ENCODE measurements at regions not wholly inside any gene's neighbourhood (a gene's known extent, or its start where the extent isn't known, plus 50 kb on each side); places are given as distances from the start of the nearest gene placed in this dataset.

DNA sequence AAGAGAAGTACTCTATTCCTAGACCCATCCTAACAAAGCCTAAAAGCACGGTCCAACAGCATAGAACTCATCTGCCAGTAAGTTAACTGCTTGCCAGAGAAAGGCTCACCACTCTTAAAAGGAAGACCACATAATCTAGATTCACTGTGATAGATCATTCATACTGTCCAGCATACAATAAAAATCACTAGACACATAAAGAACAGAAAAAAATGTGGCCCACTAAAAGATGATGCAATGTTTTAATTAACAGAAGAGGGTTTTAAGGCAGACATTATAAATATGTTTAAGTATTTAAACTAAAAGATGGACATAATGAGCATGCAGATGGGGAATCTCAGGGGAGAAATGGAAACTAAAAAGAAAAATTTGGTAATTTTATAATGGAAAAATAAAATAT, 157.5 kb upstream of the CDH4 start:
- Histone ChIP-seq H3K79me1 (ENCODE audit: low read depth, low read length) (no peaks in the 10 kb centered on the region), H3K27me3 (replicated peaks in 1 of 4; ENCODE audit: control insufficient read depth in 3 of 4, extremely low read depth in 1 of 4, insufficient read depth in 3 of 4, low read length in 3 of 4) (peaks cover 2 to 11% (median 7%) of the 10 kb centered on the region in 4 experiments; a peak in 5 of 7 replicates), H3K79me2 (ENCODE audit: control insufficient read depth in 1 of 2, insufficient read depth in 2 of 2, low read length in 2 of 2) (no peaks in the 10 kb centered on the region), H3K4me1 (replicated peaks in 1 of 4; ENCODE audit: control insufficient read depth in 3 of 4, insufficient read depth in 4 of 4, low read length in 3 of 4) (no peaks in the 10 kb centered on the region; a peak in 2 of 7 replicates), H3K18ac (ENCODE audit: extremely low read depth, low read length) (no peak overlapping the region), H3K14ac (ENCODE audit: insufficient read length) (no peak overlapping the region), H3K23ac (ENCODE audit: insufficient read length) (no peak overlapping the region), H2AK5ac (ENCODE audit: low read depth, low read length) (no peak overlapping the region), H3K56ac (replicated peaks; ENCODE audit: insufficient read length, low read depth, low read length) (no peak overlapping the region), H2BK20ac (ENCODE audit: low read length) (no peak overlapping the region), H3K36me3 (ENCODE audit: control insufficient read depth in 2 of 4, insufficient read depth in 4 of 4, low read length in 3 of 4) (no peaks in the 10 kb centered on the region), H2BK120ac (replicated peaks; ENCODE audit: low read depth, low read length) (no peak overlapping the region), H2BK15ac (ENCODE audit: low read length) (no peak overlapping the region), H3K23me2 (ENCODE audit: low read depth, low read length) (no peaks in the 10 kb centered on the region), H2AFZ (ENCODE audit: low read length) (no peak overlapping the region), H4K91ac (replicated peaks; ENCODE audit: insufficient read length, low read length) (no peak overlapping the region), H4K8ac (ENCODE audit: extremely low read depth, insufficient read depth, low read length) (no peak overlapping the region), H3K4ac (replicated peaks; ENCODE audit: insufficient read length, low read depth, low read length) (no peak overlapping the region), H3K9me3 (ENCODE audit: insufficient read depth in 2 of 2, low read depth in 1 of 2, low read length in 1 of 2) (0 out of 4 replicates have a peak, but pooled peaks cover 0 to 3% of the 10 kb centered on the region in 2 experiments), H2BK12ac (ENCODE audit: low read depth, low read length) (no peak overlapping the region), H3K27ac (ENCODE audit: low read depth, low read length) (no peak overlapping the region), H4K20me1 (replicated peaks in 1 of 2; ENCODE audit: control insufficient read depth in 1 of 2, insufficient read depth in 2 of 2, low read length in 2 of 2) (no peaks in the 10 kb centered on the region), H3K4me3 (ENCODE audit: extremely low read depth in 1 of 4, insufficient read depth in 2 of 4, low read depth in 3 of 4, low read length in 4 of 4) (no peak overlapping the region), H2BK5ac (ENCODE audit: low read depth, low read length) (no peak overlapping the region), H3K4me2 (ENCODE audit: insufficient read depth in 1 of 2, low read depth in 2 of 2, low read length in 2 of 2) (no peak overlapping the region), H4K5ac (ENCODE audit: insufficient read length, low read depth, low read length) (no peak overlapping the region), H3K9ac (replicated peaks in 1 of 4; ENCODE audit: extremely low read depth in 1 of 4, low read depth in 3 of 4, low read length in 3 of 4) (no peak overlapping the region)
- no peak for FAIRE-seq
- CTCF ChIA-PET (ENCODE audit: partially characterized antibody): interaction anchor here (1.4 kb wide), 1 partner anchor 27 kb away, joined by 5 read pairs; no protein-coding TSS in a partner anchor
- TF ChIP-seq GTF2F1 (IDR thresholded peaks at IDR 0.05; ENCODE audit: borderline replicate concordance, low read depth, low read length) (no peak), TCF12 (IDR thresholded peaks at IDR 0.05; ENCODE audit: low read depth, low read length) (no peak), PHF8 (conservative IDR thresholded peaks at IDR 0.05; ENCODE audit: low read depth, low read length) (no peak), CTBP2 (IDR thresholded peaks at IDR 0.05; ENCODE audit: borderline replicate concordance, insufficient read depth, insufficient read length, low read length) (no peak), JUND (IDR thresholded peaks at IDR 0.05; ENCODE audit: low read length) (no peak), POU5F1 (IDR thresholded peaks at IDR 0.05; ENCODE audit: low read depth, low read length) (no peak), RXRA (IDR thresholded peaks at IDR 0.05; ENCODE audit: insufficient read depth, low read depth, low read length) (no peak)
- TF ChIP-seq, protein P1, sequence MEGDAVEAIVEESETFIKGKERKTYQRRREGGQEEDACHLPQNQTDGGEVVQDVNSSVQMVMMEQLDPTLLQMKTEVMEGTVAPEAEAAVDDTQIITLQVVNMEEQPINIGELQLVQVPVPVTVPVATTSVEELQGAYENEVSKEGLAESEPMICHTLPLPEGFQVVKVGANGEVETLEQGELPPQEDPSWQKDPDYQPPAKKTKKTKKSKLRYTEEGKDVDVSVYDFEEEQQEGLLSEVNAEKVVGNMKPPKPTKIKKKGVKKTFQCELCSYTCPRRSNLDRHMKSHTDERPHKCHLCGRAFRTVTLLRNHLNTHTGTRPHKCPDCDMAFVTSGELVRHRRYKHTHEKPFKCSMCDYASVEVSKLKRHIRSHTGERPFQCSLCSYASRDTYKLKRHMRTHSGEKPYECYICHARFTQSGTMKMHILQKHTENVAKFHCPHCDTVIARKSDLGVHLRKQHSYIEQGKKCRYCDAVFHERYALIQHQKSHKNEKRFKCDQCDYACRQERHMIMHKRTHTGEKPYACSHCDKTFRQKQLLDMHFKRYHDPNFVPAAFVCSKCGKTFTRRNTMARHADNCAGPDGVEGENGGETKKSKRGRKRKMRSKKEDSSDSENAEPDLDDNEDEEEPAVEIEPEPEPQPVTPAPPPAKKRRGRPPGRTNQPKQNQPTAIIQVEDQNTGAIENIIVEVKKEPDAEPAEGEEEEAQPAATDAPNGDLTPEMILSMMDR (IDR thresholded peaks at IDR 0.05; ENCODE audit: control extremely low read depth in 1 of 3, insufficient read depth in 1 of 3, low read depth in 1 of 3, low read length in 3 of 3): no peak
- TF ChIP-seq, protein P2, sequence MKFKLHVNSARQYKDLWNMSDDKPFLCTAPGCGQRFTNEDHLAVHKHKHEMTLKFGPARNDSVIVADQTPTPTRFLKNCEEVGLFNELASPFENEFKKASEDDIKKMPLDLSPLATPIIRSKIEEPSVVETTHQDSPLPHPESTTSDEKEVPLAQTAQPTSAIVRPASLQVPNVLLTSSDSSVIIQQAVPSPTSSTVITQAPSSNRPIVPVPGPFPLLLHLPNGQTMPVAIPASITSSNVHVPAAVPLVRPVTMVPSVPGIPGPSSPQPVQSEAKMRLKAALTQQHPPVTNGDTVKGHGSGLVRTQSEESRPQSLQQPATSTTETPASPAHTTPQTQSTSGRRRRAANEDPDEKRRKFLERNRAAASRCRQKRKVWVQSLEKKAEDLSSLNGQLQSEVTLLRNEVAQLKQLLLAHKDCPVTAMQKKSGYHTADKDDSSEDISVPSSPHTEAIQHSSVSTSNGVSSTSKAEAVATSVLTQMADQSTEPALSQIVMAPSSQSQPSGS (IDR thresholded peaks at IDR 0.05; ENCODE audit: low read length): no peak
- no peak for DNase-seq (ENCODE audit: low read depth in 1 of 2, low spot score in 2 of 2)
- POLR2A ChIA-PET (ENCODE audit: partially characterized antibody): no interaction called here
- WGBS, 2 experiments (ENCODE audit: extremely low coverage in 1 of 2, insufficient coverage in 1 of 2, insufficient read length in 1 of 2, insufficient replicate concordance in 2 of 2, low coverage in 1 of 2, low lambda C conversion rate in 2 of 2, missing lambda C conversion rate in 1 of 2): 84% methylated on average over 1 of the region's 1 CpG; no CpG with 5 or more reads in 1 of the 2 experiments

All from H1 (cell line).